Uterus (tissue), 3 donors: ENCODE measurements at regions not wholly inside any gene's neighbourhood (a gene's known extent, or its start where the extent isn't known, plus 50 kb on each side); places are given as distances from the start of the nearest gene placed in this dataset.

Source experiments
- DNase-seq, 2 donors: peaks; one replicate each; pipeline ENCODE4 v3.0.0-alpha.2; 2019 to 2020
- H3K27ac ChIP-seq, 2 donors: fragments of 200-600 bp; sonication (generic); 1 replicate in 1 of 2; 2 replicates in 1 of 2; pipeline ENCODE4 v1.5.1; 2016 to 2018
- H3K27me3 ChIP-seq, 2 donors: fragments of 200-600 bp; sonication (generic); one replicate each; pipeline ENCODE4 v1.5.1; 2018 to 2019; ENCODE audit warnings: control low read depth in 1 of 2
- H3K36me3 ChIP-seq, 2 donors: fragments of 200-600 bp; sonication (generic); one replicate each; pipeline ENCODE4 v1.5.1; 2019; ENCODE audit warnings: control low read depth in 1 of 2
- H3K4me1 ChIP-seq, 2 donors: fragments of 200-600 bp; sonication (generic); one replicate each; pipeline ENCODE4 v1.5.1; 2018 to 2019; ENCODE audit warnings: control low read depth in 1 of 2
- H3K4me3 ChIP-seq, 2 donors: fragments of 200-600 bp; sonication (generic); 1 replicate in 1 of 2; 2 replicates in 1 of 2; pipeline ENCODE4 v1.5.1; 2018 to 2019; ENCODE audit warnings: mild to moderate bottlenecking in 1 of 2
- H3K9me3 ChIP-seq, 2 donors: fragments of 200-600 bp; sonication (generic); one replicate each; pipeline ENCODE4 v1.5.1; 2019; ENCODE audit warnings: control low read depth in 1 of 2
- CTCF ChIP-seq, 4 experiments: fragments of 200-600 bp in 2 of 4; fragments of 450-650 bp in 2 of 4; sonication (generic) in 2 of 4; IDR thresholded peaks; one replicate each; pipeline ENCODE4 v1.5.1; 2016 to 2019; ENCODE audit warnings: antibody characterized with exemption in 4 of 4, mild to moderate bottlenecking in 2 of 4, moderate library complexity in 1 of 4
- POLR2A ChIP-seq, 2 donors: fragments of 450-650 bp; IDR thresholded peaks; one replicate each; pipeline ENCODE4 v1.6.1; 2016; ENCODE audit warnings: antibody characterized with exemption in 2 of 2, mild to moderate bottlenecking in 1 of 2, moderate library complexity in 1 of 2
- intact Hi-C: fragments of 100-400 bp; cut with DNase I; formaldehyde crosslinking; loops from one replicate; pipeline ENCODE4 v1.15.1; 2023; ENCODE audit warnings: low total_unique reads
- donor health status: DM: yes; HTN: yes; CAD: no.

DNA sequence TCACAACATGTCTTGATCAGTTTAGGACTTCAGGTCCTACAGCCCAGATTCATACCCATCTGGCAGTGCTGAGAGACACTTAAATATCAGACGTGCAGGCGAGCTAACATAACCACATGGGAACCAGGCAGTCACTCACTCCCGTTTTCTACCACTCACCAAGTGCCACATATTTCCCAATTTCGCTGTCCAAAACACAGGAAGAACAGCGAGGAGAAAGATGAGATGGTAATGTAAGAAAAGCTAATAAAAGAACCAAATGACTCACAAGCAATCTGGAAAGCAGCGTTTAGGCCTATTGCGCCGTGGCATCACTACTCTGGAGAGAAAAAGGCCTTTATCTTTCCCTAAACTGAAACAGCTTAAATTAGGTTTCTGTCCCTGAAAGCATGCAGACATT is 647.8 kb upstream of the SLC39A10 start:
- Histone ChIP-seq H3K4me3 (no peak overlapping the region), H3K9me3 (no peaks in the 10 kb centered on the region), H3K27ac (no peak overlapping the region), H3K27me3 (no peaks in the 10 kb centered on the region), H3K36me3 (no peaks in the 10 kb centered on the region), H3K4me1 (no peaks in the 10 kb centered on the region)
- TF ChIP-seq POLR2A (IDR thresholded peaks at IDR 0.05) = no peak
- no peak for TF ChIP-seq CTCF (IDR thresholded peaks at IDR 0.05)
- intact Hi-C loops = no loop called here
- DNase-seq = no peak

DNA sequence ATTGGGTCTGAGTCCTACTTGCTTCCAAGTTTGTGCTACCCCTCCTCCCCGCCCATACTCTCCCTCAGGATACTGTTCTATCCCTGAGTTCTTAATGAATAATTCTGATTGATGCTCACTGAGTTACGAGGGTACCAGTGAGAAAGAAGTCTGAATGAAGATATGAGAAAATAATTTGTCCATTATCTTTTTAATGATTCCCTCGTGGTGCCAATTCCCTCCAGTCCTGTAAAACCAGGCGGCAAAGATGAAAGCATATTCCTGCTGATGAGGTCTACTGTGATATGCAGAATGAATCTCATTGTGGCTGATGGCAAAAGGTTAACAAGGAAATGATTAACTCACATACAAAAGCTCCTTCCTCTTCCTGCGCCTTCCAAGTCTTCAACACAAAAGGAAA is 650.2 kb upstream of the SLC39A10 start:
- intact Hi-C loops = no loop called here
- TF ChIP-seq CTCF (IDR thresholded peaks at IDR 0.05) (no peak), POLR2A (IDR thresholded peaks at IDR 0.05) (no peak)
- Histone ChIP-seq H3K9me3 (no peaks in the 10 kb centered on the region), H3K4me1 (no peaks in the 10 kb centered on the region), H3K27me3 (no peaks in the 10 kb centered on the region), H3K4me3 (no peak overlapping the region), H3K27ac (no peak overlapping the region), H3K36me3 (no peaks in the 10 kb centered on the region)
- no peak for DNase-seq

GRCh38 chr2:195003881-195004471 is 653.0 kb upstream of the SLC39A10 start:
- H3K9me3 ChIP-seq = no peaks in the 10 kb centered on the region
- no peak for DNase-seq
- TF ChIP-seq CTCF (IDR thresholded peaks at IDR 0.05) (no peak), POLR2A (IDR thresholded peaks at IDR 0.05) (no peak)
- H3K27ac ChIP-seq = no peak overlapping the region
- no peak overlapping the region for H3K4me3 ChIP-seq
- intact Hi-C loops = no loop called here
- no peaks in the 10 kb centered on the region for H3K36me3 ChIP-seq
- no peaks in the 10 kb centered on the region for H3K4me1 ChIP-seq
- no peaks in the 10 kb centered on the region for H3K27me3 ChIP-seq

GRCh38 chr2:195001924-195002323 is 655.1 kb upstream of the SLC39A10 start:
- intact Hi-C loops = no loop called here

GRCh38 chr2:194999771-195000170 is 657.3 kb upstream of the SLC39A10 start:
- TF ChIP-seq CTCF (IDR thresholded peaks at IDR 0.05) = no peak
- TF ChIP-seq POLR2A (IDR thresholded peaks at IDR 0.05) = no peak
- no peak overlapping the region for H3K4me3 ChIP-seq
- H3K27me3 ChIP-seq = no peaks in the 10 kb centered on the region
- H3K27ac ChIP-seq = no peak overlapping the region
- no peaks in the 10 kb centered on the region for H3K36me3 ChIP-seq
- no peaks in the 10 kb centered on the region for H3K4me1 ChIP-seq
- intact Hi-C loops = no loop called here
- DNase-seq = no peak
- H3K9me3 ChIP-seq = no peaks in the 10 kb centered on the region

More at GRCh38 chr2:195001924-195002323, 655.1 kb upstream of the SLC39A10 start:
- H3K9me3 ChIP-seq = no peaks in the 10 kb centered on the region
- TF ChIP-seq CTCF (IDR thresholded peaks at IDR 0.05) = no peak
- TF ChIP-seq POLR2A (IDR thresholded peaks at IDR 0.05) = no peak
- H3K4me3 ChIP-seq = no peak overlapping the region
- H3K27me3 ChIP-seq = no peaks in the 10 kb centered on the region
- DNase-seq = no peak
- H3K27ac ChIP-seq = no peak overlapping the region
- no peaks in the 10 kb centered on the region for H3K4me1 ChIP-seq
- H3K36me3 ChIP-seq = no peaks in the 10 kb centered on the region
